ENCODE measurements at regions not wholly inside any gene's neighbourhood (a gene's known extent, or its start where the extent isn't known, plus 50 kb on each side); places are given as distances from the start of the nearest gene placed in this dataset.

DNA sequence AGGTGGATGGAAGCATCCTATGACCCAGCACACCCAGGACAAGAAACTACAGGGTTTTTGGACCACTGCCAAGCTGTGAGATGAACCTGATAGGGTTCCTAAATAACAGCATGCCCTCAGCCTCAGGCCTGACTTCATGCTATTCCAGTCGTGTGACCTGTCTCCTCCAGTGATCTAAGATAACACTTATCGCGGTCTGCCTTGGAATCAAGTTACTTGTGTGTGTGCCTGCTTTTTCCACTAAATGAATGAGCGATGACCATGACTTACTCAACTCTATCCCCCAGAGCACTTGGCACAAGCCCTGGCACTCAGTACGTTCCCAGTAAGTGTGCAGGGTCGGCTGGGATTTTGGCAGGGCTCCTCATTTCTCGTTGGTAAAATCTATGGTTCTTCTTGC, 172.7 kb upstream of the TP63 start:
- TF ChIP-seq, protein P1, sequence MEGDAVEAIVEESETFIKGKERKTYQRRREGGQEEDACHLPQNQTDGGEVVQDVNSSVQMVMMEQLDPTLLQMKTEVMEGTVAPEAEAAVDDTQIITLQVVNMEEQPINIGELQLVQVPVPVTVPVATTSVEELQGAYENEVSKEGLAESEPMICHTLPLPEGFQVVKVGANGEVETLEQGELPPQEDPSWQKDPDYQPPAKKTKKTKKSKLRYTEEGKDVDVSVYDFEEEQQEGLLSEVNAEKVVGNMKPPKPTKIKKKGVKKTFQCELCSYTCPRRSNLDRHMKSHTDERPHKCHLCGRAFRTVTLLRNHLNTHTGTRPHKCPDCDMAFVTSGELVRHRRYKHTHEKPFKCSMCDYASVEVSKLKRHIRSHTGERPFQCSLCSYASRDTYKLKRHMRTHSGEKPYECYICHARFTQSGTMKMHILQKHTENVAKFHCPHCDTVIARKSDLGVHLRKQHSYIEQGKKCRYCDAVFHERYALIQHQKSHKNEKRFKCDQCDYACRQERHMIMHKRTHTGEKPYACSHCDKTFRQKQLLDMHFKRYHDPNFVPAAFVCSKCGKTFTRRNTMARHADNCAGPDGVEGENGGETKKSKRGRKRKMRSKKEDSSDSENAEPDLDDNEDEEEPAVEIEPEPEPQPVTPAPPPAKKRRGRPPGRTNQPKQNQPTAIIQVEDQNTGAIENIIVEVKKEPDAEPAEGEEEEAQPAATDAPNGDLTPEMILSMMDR (IDR thresholded peaks at IDR 0.05; ENCODE audit: insufficient read depth, low read length): no peak
- TF ChIP-seq, protein P2, sequence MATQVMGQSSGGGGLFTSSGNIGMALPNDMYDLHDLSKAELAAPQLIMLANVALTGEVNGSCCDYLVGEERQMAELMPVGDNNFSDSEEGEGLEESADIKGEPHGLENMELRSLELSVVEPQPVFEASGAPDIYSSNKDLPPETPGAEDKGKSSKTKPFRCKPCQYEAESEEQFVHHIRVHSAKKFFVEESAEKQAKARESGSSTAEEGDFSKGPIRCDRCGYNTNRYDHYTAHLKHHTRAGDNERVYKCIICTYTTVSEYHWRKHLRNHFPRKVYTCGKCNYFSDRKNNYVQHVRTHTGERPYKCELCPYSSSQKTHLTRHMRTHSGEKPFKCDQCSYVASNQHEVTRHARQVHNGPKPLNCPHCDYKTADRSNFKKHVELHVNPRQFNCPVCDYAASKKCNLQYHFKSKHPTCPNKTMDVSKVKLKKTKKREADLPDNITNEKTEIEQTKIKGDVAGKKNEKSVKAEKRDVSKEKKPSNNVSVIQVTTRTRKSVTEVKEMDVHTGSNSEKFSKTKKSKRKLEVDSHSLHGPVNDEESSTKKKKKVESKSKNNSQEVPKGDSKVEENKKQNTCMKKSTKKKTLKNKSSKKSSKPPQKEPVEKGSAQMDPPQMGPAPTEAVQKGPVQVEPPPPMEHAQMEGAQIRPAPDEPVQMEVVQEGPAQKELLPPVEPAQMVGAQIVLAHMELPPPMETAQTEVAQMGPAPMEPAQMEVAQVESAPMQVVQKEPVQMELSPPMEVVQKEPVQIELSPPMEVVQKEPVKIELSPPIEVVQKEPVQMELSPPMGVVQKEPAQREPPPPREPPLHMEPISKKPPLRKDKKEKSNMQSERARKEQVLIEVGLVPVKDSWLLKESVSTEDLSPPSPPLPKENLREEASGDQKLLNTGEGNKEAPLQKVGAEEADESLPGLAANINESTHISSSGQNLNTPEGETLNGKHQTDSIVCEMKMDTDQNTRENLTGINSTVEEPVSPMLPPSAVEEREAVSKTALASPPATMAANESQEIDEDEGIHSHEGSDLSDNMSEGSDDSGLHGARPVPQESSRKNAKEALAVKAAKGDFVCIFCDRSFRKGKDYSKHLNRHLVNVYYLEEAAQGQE (IDR thresholded peaks at IDR 0.05; ENCODE audit: insufficient replicate concordance, low read depth): no peak
- no peak for TF ChIP-seq POLR2AphosphoS5 (IDR thresholded peaks at IDR 0.05; ENCODE audit: low read depth)

Measured in HL-60 (cell line).